OCI-LY1 (cell line): ENCODE measurements at regions not wholly inside any gene's neighbourhood (a gene's known extent, or its start where the extent isn't known, plus 50 kb on each side); places are given as distances from the start of the nearest gene placed in this dataset.
"Not testable (repeated sequence)": the region's sequence is repeated elsewhere in the genome, so short reads cannot be mapped to it uniquely, and the experiment has no call there.

Experiments used
- H2AFZ ChIP-seq: fragments of 200-600 bp; sonication (generic), shearing (Covaris generic); 2 replicates; pipeline ENCODE4 v1.6.0; 2014; ENCODE audit warnings: antibody characterized with exemption, mild to moderate bottlenecking, low read length
- H3F3A ChIP-seq: fragments of 200-600 bp; sonication (generic), shearing (Covaris generic); 2 replicates; pipeline ENCODE4 v1.6.0; 2014; ENCODE audit warnings: mild to moderate bottlenecking, antibody characterized with exemption, low read length, moderate library complexity; ENCODE audit not compliant: insufficient read depth
- H3K27ac ChIP-seq: fragments of 200-600 bp; sonication (generic); 2 replicates; pipeline ENCODE4 v1.5.1; 2014; ENCODE audit warnings: low read length, mixed run types, mild to moderate bottlenecking, low read depth; ENCODE audit not compliant: poor library complexity, severe bottlenecking
- H3K27me3 ChIP-seq: fragments of 200-600 bp; sonication (generic); 2 replicates; pipeline ENCODE4 v1.6.0; 2014; ENCODE audit warnings: antibody characterized with exemption, mild to moderate bottlenecking, low read length, moderate library complexity; ENCODE audit not compliant: insufficient read depth
- H3K36me3 ChIP-seq: fragments of 200-600 bp; sonication (generic); 2 replicates; pipeline ENCODE4 v1.6.1; 2014; ENCODE audit warnings: mild to moderate bottlenecking, antibody characterized with exemption, low read length, moderate library complexity, mixed read lengths; ENCODE audit not compliant: insufficient read depth
- H3K4me1 ChIP-seq: fragments of 200-600 bp; sonication (generic); 2 replicates; pipeline ENCODE4 v1.5.1; 2014; ENCODE audit warnings: mild to moderate bottlenecking, low read length, moderate library complexity; ENCODE audit not compliant: insufficient read depth, severe bottlenecking
- H3K4me2 ChIP-seq: fragments of 200-600 bp; sonication (generic), shearing (Covaris generic); 2 replicates; pipeline ENCODE4 v1.6.1; 2014; ENCODE audit warnings: low read length
- H3K4me3 ChIP-seq: fragments of 200-600 bp; sonication (generic); 2 replicates; pipeline ENCODE4 v1.5.1; 2014; ENCODE audit warnings: low read length, low read depth, mild to moderate bottlenecking, mixed read lengths; ENCODE audit not compliant: poor library complexity, severe bottlenecking
- H3K79me2 ChIP-seq: fragments of 200-600 bp; shearing (Covaris generic); 2 replicates; pipeline ENCODE4 v1.6.1; 2016; ENCODE audit warnings: mixed run types, low read length, mixed read lengths; ENCODE audit not compliant: insufficient read depth
- H3K9ac ChIP-seq: fragments of 200-600 bp; sonication (generic), shearing (Covaris generic); 2 replicates; pipeline ENCODE4 v1.6.1; 2014; ENCODE audit warnings: mild to moderate bottlenecking, low read length, mixed read lengths
- H3K9me2 ChIP-seq: fragments of 200-600 bp; sonication (generic), shearing (Covaris generic); 2 replicates; pipeline ENCODE4 v1.6.1; 2014; ENCODE audit warnings: low read depth, mild to moderate bottlenecking, low read length, mixed read lengths
- H3K9me3 ChIP-seq: fragments of 200-600 bp; shearing (Covaris generic); 2 replicates; pipeline ENCODE4 v1.6.1; 2014; ENCODE audit warnings: low read length, mixed read lengths
- H4K20me1 ChIP-seq: fragments of 200-600 bp; sonication (generic), shearing (Covaris generic); 2 replicates; pipeline ENCODE4 v1.6.0; 2016; ENCODE audit warnings: mild to moderate bottlenecking, low read length; ENCODE audit not compliant: insufficient read depth
- EZH2 ChIP-seq: fragments of 200-600 bp; sonication (generic), shearing (Covaris generic); IDR thresholded peaks from 2 replicates; pipeline ENCODE4 v1.8.0; 2017; ENCODE audit warnings: borderline replicate concordance, mixed run types, mild to moderate bottlenecking, antibody characterized with exemption, low read length, moderate library complexity, mixed read lengths
- TF ChIP-seq, protein P1 (sequence below): fragments of 200-600 bp; sonication (generic), shearing (Covaris generic); IDR thresholded peaks from 2 replicates; pipeline ENCODE4 v1.5.1; 2017; ENCODE audit warnings: mild to moderate bottlenecking, antibody characterized with exemption, low read length, moderate library complexity, mixed read lengths

DNA sequence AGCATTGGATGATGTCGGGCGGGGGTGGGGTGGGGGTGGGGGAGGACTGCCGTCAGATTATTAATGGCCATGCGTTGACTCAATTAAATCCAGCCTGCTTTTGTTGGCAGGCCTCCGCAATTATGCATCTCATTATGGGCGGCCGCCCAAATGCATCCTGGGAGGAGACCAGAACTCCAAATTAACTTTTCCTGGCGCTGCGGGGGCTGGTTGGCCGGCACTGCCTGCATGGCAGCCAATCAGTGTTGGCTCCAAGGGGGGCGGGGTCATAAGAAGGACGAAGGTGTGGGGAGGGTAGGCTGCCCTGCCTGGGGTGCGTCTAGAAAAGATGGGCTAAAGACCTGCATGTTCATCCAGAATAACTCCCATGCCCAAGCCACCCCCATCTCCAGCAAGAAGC is 83.9 kb upstream of the PAX2 start:
- no peak overlapping the region for H2AFZ ChIP-seq
- no peaks in the 10 kb centered on the region for H3K36me3 ChIP-seq
- TF ChIP-seq, protein P1, sequence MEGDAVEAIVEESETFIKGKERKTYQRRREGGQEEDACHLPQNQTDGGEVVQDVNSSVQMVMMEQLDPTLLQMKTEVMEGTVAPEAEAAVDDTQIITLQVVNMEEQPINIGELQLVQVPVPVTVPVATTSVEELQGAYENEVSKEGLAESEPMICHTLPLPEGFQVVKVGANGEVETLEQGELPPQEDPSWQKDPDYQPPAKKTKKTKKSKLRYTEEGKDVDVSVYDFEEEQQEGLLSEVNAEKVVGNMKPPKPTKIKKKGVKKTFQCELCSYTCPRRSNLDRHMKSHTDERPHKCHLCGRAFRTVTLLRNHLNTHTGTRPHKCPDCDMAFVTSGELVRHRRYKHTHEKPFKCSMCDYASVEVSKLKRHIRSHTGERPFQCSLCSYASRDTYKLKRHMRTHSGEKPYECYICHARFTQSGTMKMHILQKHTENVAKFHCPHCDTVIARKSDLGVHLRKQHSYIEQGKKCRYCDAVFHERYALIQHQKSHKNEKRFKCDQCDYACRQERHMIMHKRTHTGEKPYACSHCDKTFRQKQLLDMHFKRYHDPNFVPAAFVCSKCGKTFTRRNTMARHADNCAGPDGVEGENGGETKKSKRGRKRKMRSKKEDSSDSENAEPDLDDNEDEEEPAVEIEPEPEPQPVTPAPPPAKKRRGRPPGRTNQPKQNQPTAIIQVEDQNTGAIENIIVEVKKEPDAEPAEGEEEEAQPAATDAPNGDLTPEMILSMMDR: no peak
- TF ChIP-seq EZH2: no peak
- no peak overlapping the region for H3K4me3 ChIP-seq
- H3F3A ChIP-seq: no peaks in the 10 kb centered on the region
- no peaks in the 10 kb centered on the region for H4K20me1 ChIP-seq
- H3K9me3 ChIP-seq: no peaks in the 10 kb centered on the region
- H3K4me2 ChIP-seq: no peak overlapping the region
- H3K9ac ChIP-seq: no peak overlapping the region
- H3K4me1 ChIP-seq: no peaks in the 10 kb centered on the region
- H3K9me2 ChIP-seq: no peaks in the 10 kb centered on the region
- no peak overlapping the region for H3K27ac ChIP-seq
- H3K79me2 ChIP-seq: no peaks in the 10 kb centered on the region
- no peaks in the 10 kb centered on the region for H3K27me3 ChIP-seq

DNA sequence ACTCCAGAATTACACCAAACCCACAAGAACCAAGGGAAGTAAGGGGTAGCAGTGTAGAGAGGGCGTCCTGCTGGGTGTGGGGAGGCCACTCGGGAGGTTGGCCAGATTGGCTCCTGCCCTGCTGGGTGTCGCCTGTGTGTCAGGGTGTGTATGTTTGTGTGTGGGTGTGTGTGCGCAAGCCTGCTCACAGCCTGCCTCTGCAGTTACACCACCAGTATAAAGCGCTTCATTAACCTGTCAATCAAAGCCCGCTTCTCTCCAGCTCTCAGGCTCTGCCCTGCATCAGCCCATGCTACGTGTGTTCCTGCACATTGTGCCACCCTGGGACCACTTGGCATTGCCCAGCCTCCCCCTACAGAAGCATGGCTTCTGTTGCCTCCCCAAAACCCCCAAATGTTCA is 83.3 kb upstream of the PAX2 start:
- Histone ChIP-seq H3K4me2 (no peak overlapping the region), H3K4me3 (no peak overlapping the region), H3F3A (no peaks in the 10 kb centered on the region), H3K79me2 (no peaks in the 10 kb centered on the region), H3K4me1 (no peaks in the 10 kb centered on the region), H3K36me3 (no peaks in the 10 kb centered on the region), H3K9ac (no peak overlapping the region), H3K9me3 (no peaks in the 10 kb centered on the region), H3K27me3 (no peaks in the 10 kb centered on the region), H4K20me1 (no peaks in the 10 kb centered on the region), H3K27ac (no peak overlapping the region), H3K9me2 (no peaks in the 10 kb centered on the region), H2AFZ (no peak overlapping the region)
- TF ChIP-seq, protein P1: no peak
- no peak for TF ChIP-seq EZH2

DNA sequence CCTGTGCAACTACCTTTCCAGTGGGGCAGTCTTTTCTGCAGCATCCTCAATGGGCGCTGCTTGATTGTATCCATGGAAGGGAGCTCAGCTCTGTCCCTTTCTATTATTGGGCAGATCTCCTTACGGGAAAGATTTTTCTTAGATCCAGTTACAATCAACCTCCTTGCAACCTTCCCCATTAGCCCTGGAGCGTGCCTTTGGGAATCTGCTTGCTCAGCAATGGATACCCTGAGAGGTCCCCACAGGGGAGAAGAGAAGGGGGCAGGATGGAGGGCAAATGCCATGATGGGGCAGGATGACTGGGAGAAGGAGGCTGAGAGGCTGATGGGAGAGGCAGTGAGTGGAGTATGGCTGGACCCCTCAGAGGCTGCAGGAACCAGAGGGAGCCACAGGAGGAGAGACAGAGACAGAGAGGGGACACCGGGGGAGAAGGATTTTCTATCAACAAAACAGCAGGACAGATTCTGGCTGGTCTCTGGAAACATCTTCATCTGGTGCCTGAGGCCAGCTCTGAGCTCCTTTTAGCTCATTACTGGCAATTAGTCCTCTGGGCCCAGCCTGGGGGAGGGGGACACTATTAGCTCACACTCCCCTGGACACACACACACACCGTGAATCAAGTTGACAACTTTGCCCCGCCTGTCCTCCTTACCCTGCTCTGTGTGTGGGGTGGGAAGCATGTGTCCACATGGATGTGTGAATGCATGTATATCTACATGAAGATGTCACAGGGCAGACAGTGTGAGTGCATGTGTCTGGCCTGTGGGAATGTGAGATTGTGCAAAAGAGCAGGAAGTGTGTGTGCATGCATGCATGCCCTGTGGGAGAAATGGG is 80.8 kb upstream of the PAX2 start:
- Histone ChIP-seq H3K27me3 (no peaks in the 10 kb centered on the region), H3K27ac (no peak overlapping the region)
- TF ChIP-seq, protein P1: no peak
- no peak for TF ChIP-seq EZH2

DNA sequence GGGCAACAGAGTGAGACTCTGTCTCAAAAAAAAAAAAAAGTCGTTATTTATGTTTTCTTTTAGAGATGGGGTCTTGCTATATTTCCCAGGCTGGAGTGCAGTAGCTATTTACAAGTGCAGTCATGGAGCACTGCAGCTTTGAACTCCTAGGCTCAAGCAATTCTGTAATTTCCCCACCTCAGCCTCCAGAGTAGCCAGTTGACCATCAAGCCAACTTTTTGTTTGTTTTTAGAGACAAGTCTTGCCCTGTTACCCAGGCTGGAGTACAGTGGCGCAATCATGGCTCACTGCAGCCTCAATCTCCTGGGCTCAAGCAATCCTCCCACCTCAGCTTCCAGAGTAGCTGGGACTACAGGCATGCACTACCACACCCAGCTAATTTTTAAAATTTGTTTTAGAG is 78.7 kb upstream of the PAX2 start:
- not testable (repeated sequence) for H3K79me2 ChIP-seq, H3K27me3 ChIP-seq, H3K27ac ChIP-seq, H3K36me3 ChIP-seq, H2AFZ ChIP-seq, H3K4me1 ChIP-seq, H3F3A ChIP-seq, H3K9me2 ChIP-seq, H3K9me3 ChIP-seq, H3K9ac ChIP-seq, H4K20me1 ChIP-seq, H3K4me2 ChIP-seq, H3K4me3 ChIP-seq

More for the DNA sequence above, 80.8 kb upstream of the PAX2 start:
- Histone ChIP-seq H2AFZ (no peak overlapping the region), H3K9me2 (no peaks in the 10 kb centered on the region), H3K4me1 (no peaks in the 10 kb centered on the region), H3K4me2 (no peak overlapping the region), H3K9me3 (no peaks in the 10 kb centered on the region), H3K79me2 (no peaks in the 10 kb centered on the region), H3K36me3 (no peaks in the 10 kb centered on the region), H3K9ac (no peak overlapping the region), H3F3A (no peaks in the 10 kb centered on the region), H3K4me3 (no peak overlapping the region), H4K20me1 (no peaks in the 10 kb centered on the region)
